Fibroblast of pulmonary artery (primary cell): ENCODE measurements at regions not wholly inside any gene's neighbourhood (a gene's known extent, or its start where the extent isn't known, plus 50 kb on each side); places are given as distances from the start of the nearest gene placed in this dataset.
"Not testable (repeated sequence)": the region's sequence is repeated elsewhere in the genome, so short reads cannot be mapped to it uniquely, and the experiment has no call there.

ENCODE experiments used
- DNase-seq: peaks from one replicate; pipeline ENCODE4 v3.0.0-alpha.2; 2010; ENCODE audit warnings: low read depth
- H3K4me3 ChIP-seq: replicated peaks from 2 replicates; pipeline ENCODE4 v1.5.1; 2011; ENCODE audit warnings: low read depth, mild to moderate bottlenecking, control low read depth, low read length, moderate library complexity
- CTCF ChIP-seq: IDR thresholded peaks from 2 replicates; pipeline ENCODE4 v1.5.1; 2011; ENCODE audit warnings: mild to moderate bottlenecking, control low read depth, low read length, inconsistent platforms; ENCODE audit errors: missing control alignments

DNA sequence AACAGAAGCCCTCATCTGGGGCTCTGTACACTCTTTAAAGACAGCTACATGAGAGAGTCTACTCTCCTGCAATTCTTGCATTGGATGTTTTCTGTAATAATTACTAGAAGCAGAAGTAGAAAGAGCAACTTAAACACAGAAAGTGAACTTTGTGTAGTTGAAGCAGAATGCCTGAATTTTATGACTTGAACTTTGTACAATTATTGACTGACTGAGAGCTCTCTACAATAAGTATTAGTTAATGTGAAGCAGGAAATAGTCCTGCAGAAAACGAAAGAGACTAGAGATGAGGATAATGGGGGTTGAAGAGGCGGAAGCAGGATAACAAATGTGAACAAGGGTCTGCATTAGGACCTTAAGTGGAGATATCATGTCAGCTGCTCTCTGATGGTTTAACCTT, 79.2 kb upstream of the STK39 start:
- no peak overlapping the region for H3K4me3 ChIP-seq
- DNase-seq, result no peak
- no peak for TF ChIP-seq CTCF

- no peak for DNase-seq
- TF ChIP-seq CTCF, result no peak
- H3K4me3 ChIP-seq, result no peak overlapping the region
Observed at GRCh38 chr2:168327328-168327727, 79.9 kb upstream of the STK39 start.

GRCh38 chr2:168328421-168328820, 81.0 kb upstream of the STK39 start:
- no peak for DNase-seq
- no peak overlapping the region for H3K4me3 ChIP-seq
- TF ChIP-seq CTCF, result no peak

- no peak for DNase-seq
- no peak for TF ChIP-seq CTCF
- H3K4me3 ChIP-seq, result no peak overlapping the region
Observed at GRCh38 chr2:168330624-168331423, 83.4 kb upstream of the STK39 start.

DNA sequence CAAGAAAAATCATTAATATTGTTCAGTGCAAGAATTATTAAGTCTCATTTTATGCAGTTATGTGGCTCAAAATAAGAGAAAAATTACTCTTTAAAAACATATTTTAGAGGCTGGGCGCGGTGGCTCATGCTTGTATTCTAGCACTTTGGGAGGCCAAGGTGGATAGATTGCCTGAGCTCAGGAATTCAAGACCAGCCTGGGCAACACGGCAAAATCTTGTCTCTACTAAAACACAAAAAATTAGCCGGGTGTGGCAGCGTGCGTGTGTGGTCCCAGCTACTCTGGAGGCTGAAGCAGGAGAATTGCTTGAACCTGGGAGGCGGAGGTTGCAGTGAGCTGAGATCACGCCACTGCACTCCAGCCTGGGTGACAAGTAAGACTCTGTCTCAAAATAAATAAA, 87.9 kb upstream of the STK39 start:
- H3K4me3 ChIP-seq, DNase-seq: not testable (repeated sequence)

GRCh38 chr2:168336786-168337388, 89.5 kb upstream of the STK39 start:
- peak; percentile 29 for TF ChIP-seq CTCF
- DNase-seq, result no peak
- no peak overlapping the region for H3K4me3 ChIP-seq

- DNase-seq, result no peak
- no peak overlapping the region for H3K4me3 ChIP-seq
- TF ChIP-seq CTCF, result no peak
Observed at GRCh38 chr2:168338292-168338691, 90.9 kb upstream of the STK39 start.
